SK-N-MC (cell line): ENCODE measurements at regions not wholly inside any gene's neighbourhood (a gene's known extent, or its start where the extent isn't known, plus 50 kb on each side); places are given as distances from the start of the nearest gene placed in this dataset.

Source experiments
- EZH2 ChIP-seq: fragments of 200-600 bp; sonication (generic); IDR thresholded peaks from one replicate; pipeline ENCODE4 v1.6.1; 2017; ENCODE audit warnings: antibody characterized with exemption
- POLR2AphosphoS5 ChIP-seq: IDR thresholded peaks from 2 replicates; pipeline ENCODE4 v1.6.1; 2012; ENCODE audit warnings: mild to moderate bottlenecking, low read depth, low read length, borderline replicate concordance

GRCh38 chr13:99104396-99104795 is 96.3 kb upstream of the UBAC2 start:
- no peak for TF ChIP-seq EZH2
- no peak for TF ChIP-seq POLR2AphosphoS5
